ENCODE measurements at regions not wholly inside any gene's neighbourhood (a gene's known extent, or its start where the extent isn't known, plus 50 kb on each side); places are given as distances from the start of the nearest gene placed in this dataset.
"Not testable (repeated sequence)": the region's sequence is repeated elsewhere in the genome, so short reads cannot be mapped to it uniquely, and the experiment has no call there.

DNA sequence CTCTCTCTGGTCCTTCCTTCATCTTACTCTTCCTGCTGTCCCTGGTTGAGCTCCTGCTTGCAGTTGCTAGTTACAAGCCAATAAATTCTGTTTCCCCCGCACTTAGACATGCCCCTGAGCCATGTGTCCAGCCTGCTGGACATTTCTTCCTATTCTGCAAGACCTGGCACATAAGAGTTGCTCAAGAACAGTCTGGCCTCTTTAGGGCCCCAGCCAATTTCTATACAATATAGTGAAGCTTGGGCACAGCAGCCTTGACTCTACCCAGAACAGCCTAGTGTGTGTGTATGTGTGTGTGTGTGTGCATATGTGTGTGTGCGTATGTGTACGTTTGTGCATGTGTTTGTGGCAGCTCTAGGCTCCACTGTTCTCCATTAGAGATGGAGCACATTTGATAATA is 276.0 kb downstream of the CYRIA start:
- Mint-ChIP-seq H3K9me3 (no peaks in the 10 kb centered on the region), H3K4me1 (no peaks in the 10 kb centered on the region), H3K36me3 (ENCODE audit: low read depth) (no peaks in the 10 kb centered on the region), H3K27me3 (peaks cover 6% of the 10 kb centered on the region), H3K27ac (no peak overlapping the region), H3K4me3 (no peak overlapping the region)
- intact Hi-C loops (cut with micrococcal nuclease): no loop called here
- ChIA-PET POLR2A (no interaction called here), CTCF (no interaction called here)
- no peak for ATAC-seq (ENCODE audit: low read depth)
- no peak for DNase-seq
- TF ChIP-seq, protein P1, sequence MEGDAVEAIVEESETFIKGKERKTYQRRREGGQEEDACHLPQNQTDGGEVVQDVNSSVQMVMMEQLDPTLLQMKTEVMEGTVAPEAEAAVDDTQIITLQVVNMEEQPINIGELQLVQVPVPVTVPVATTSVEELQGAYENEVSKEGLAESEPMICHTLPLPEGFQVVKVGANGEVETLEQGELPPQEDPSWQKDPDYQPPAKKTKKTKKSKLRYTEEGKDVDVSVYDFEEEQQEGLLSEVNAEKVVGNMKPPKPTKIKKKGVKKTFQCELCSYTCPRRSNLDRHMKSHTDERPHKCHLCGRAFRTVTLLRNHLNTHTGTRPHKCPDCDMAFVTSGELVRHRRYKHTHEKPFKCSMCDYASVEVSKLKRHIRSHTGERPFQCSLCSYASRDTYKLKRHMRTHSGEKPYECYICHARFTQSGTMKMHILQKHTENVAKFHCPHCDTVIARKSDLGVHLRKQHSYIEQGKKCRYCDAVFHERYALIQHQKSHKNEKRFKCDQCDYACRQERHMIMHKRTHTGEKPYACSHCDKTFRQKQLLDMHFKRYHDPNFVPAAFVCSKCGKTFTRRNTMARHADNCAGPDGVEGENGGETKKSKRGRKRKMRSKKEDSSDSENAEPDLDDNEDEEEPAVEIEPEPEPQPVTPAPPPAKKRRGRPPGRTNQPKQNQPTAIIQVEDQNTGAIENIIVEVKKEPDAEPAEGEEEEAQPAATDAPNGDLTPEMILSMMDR (IDR thresholded peaks at IDR 0.05): no peak

DNA sequence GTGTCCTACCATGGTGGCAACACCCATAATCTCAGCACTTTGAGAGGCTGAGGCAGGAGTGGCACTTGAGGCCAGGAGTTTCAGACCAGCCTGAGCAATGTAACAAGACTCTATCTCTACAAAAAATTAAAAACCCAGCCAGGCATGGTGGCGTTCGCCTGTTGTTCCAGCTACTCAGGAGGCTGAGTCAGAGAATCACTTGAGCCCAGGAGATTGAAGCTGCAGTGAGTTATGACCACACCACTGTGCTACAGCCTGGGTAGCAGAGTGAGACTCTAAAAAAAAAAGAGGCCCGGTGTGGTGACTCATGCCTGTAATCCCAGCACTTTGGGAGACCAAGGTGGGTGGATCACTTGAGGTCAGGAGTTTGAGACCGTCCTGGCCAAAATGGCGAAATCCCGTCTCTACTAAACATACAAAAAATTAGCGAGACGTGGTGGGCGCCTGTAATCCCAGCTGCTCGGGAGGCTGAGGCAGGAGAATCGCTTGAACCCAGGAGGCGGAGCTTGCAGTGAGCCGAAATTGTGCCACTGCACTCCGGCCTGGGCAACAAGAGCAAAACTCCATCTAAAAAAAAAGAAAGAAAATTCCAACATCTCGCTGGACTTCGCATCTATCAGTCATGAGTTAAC is 277.3 kb downstream of the CYRIA start:
- H3K4me1 Mint-ChIP-seq; ATAC-seq (ENCODE audit: low read depth); H3K27ac Mint-ChIP-seq; H3K9me3 Mint-ChIP-seq; CTCF ChIA-PET; DNase-seq; H3K4me3 Mint-ChIP-seq; intact Hi-C loops (cut with micrococcal nuclease); H3K36me3 Mint-ChIP-seq (ENCODE audit: low read depth); POLR2A ChIA-PET; H3K27me3 Mint-ChIP-seq: not testable (repeated sequence)

DNA sequence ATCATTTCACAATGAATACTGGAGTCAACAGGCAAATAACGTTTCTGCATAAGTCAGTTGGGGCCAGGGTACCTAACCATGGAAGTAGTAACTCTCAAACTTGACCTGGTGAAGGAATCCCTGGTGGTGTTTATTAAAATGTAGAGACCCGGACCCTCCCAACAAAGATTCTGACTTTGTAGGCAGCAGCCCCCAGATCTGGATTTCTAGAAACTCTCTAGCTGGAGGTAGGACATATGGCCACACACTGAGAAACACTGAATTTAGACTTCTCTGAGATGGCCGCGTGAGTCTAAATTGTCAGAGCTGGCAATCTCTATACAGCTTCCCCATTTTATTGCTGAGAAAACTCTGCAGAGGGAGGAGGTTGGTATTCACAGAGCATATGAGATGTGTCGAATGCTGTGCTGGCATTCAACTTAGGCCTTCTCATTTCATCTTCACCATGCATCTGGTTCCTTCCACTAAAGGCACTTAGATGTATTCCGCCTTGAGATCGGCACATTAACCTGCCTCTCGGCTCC is 278.1 kb downstream of the CYRIA start:
- POLR2A ChIA-PET: no interaction called here
- intact Hi-C loops (cut with micrococcal nuclease): no loop called here
- H3K4me3 Mint-ChIP-seq: no peak overlapping the region

DNA sequence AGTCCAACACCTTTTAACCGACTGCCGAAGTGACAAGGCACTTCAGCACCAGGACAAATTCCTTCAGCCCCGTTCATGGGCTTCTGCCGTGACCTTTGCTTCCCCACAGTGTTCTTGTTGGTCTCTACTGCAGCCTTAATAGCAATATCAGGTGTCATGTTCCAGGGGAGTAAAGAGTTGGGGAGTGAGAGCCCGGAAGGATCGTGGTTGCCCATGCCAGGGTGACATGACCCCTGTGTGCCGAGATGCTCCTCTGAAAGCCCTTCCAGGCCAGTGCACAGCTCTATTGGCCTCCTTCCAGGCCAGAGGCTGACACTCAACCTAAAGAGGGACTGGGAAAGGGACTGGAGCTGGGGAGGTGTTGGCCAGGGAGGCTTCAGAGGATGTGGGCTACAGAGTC is 279.2 kb downstream of the CYRIA start:
- no peaks in the 10 kb centered on the region for H3K36me3 Mint-ChIP-seq (ENCODE audit: low read depth)
- intact Hi-C loops (cut with micrococcal nuclease): no loop called here
- ChIA-PET CTCF (no interaction called here), POLR2A (no interaction called here)
- H3K27ac Mint-ChIP-seq: no peak overlapping the region
- no peaks in the 10 kb centered on the region for H3K9me3 Mint-ChIP-seq
- H3K4me3 Mint-ChIP-seq: no peak overlapping the region
- H3K4me1 Mint-ChIP-seq: no peaks in the 10 kb centered on the region
- ATAC-seq (ENCODE audit: low read depth) (no peak), DNase-seq (no peak)
- H3K27me3 Mint-ChIP-seq: peaks cover 6% of the 10 kb centered on the region
- TF ChIP-seq, protein P1 (IDR thresholded peaks at IDR 0.05): no peak

More for the DNA sequence above, 278.1 kb downstream of the CYRIA start:
- DNase-seq (no peak), ATAC-seq (ENCODE audit: low read depth) (no peak)
- Mint-ChIP-seq H3K36me3 (ENCODE audit: low read depth) (no peaks in the 10 kb centered on the region), H3K27ac (no peak overlapping the region), H3K9me3 (no peaks in the 10 kb centered on the region), H3K27me3 (peaks cover 6% of the 10 kb centered on the region), H3K4me1 (no peaks in the 10 kb centered on the region)
- TF ChIP-seq, protein P1 (IDR thresholded peaks at IDR 0.05): no peak
- CTCF ChIA-PET: no interaction called here

DNA sequence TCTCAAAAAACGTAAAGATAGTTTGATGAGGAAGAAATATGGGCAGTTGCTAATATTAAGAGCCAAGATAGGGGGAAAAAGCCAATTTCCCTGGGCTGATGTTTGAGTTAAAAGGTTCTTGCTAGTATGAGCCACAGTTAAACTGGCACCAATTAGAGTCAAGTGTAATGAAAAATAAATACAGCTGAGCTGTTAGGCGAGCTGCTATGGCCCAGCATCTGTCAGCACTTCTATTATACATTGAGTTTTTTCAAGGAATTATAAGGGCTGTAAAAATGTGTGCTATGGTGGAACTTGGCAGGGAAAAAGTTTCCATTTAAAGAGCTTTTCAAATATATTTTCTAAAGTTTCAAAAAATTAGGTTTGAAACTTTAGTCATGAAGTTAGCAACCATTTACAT is 279.6 kb downstream of the CYRIA start:
- no peak for ATAC-seq (ENCODE audit: low read depth)
- POLR2A ChIA-PET: no interaction called here

More for the DNA sequence above, 279.6 kb downstream of the CYRIA start:
- TF ChIP-seq, protein P1 (IDR thresholded peaks at IDR 0.05): no peak
- Mint-ChIP-seq H3K27ac (no peak overlapping the region), H3K4me1 (no peaks in the 10 kb centered on the region), H3K9me3 (no peaks in the 10 kb centered on the region), H3K27me3 (peaks cover 6% of the 10 kb centered on the region), H3K36me3 (ENCODE audit: low read depth) (no peaks in the 10 kb centered on the region), H3K4me3 (no peak overlapping the region)
- no peak for DNase-seq
- CTCF ChIA-PET: no interaction called here
- intact Hi-C loops (cut with micrococcal nuclease): no loop called here

All from activated B cell treated with CpG ODN at 0.5 μM for 24 hours (primary cell).